Subcutaneous abdominal adipose tissue (tissue), 5 donors: ENCODE measurements at regions not wholly inside any gene's neighbourhood (a gene's known extent, or its start where the extent isn't known, plus 50 kb on each side); places are given as distances from the start of the nearest gene placed in this dataset.

Experiments
- H3K27ac ChIP-seq: one replicate; pipeline ENCODE4 v1.7.0; 2013; ENCODE audit warnings: low read depth, mild to moderate bottlenecking, inconsistent platforms, low read length, moderate library complexity
- H3K27me3 ChIP-seq, 5 donors: one replicate each; pipeline ENCODE4 v1.7.0; 2013; ENCODE audit warnings: low read length in 5 of 5, inconsistent platforms in 1 of 5; ENCODE audit not compliant: control insufficient read depth in 5 of 5, insufficient read depth in 4 of 5
- H3K36me3 ChIP-seq, 5 donors: one replicate each; pipeline ENCODE4 v1.7.0; 2013; ENCODE audit warnings: low read length in 5 of 5; ENCODE audit not compliant: control insufficient read depth in 5 of 5, insufficient read depth in 5 of 5
- H3K4me1 ChIP-seq, 5 donors: one replicate each; pipeline ENCODE4 v1.7.0; 2013; ENCODE audit warnings: low read length in 5 of 5, mild to moderate bottlenecking in 3 of 5, moderate library complexity in 1 of 5; ENCODE audit not compliant: control insufficient read depth in 5 of 5, insufficient read depth in 5 of 5
- H3K4me3 ChIP-seq, 5 donors: one replicate each; pipeline ENCODE4 v1.7.0; 2013; ENCODE audit warnings: low read length in 5 of 5, low read depth in 1 of 5
- H3K9ac ChIP-seq, 5 donors: one replicate each; pipeline ENCODE4 v1.7.0; 2013; ENCODE audit warnings: low read length in 5 of 5, mild to moderate bottlenecking in 4 of 5, moderate library complexity in 3 of 5
- H3K9me3 ChIP-seq, 5 donors: one replicate each; pipeline ENCODE4 v1.7.0; 2013; ENCODE audit warnings: low read length in 5 of 5; ENCODE audit not compliant: control insufficient read depth in 5 of 5
- donor health status: healthy.
- donor health status: healthy.
- donor health status: healthy.
- donor health status: healthy.
- donor health status: healthy.

- H3K4me1 ChIP-seq = no peaks in the 10 kb centered on the region
- H3K9me3 ChIP-seq = peaks cover 0 to 3% (median 0%) of the 10 kb centered on the region in 5 donors
- H3K27ac ChIP-seq = no peak overlapping the region
- H3K9ac ChIP-seq = no peak overlapping the region
- H3K27me3 ChIP-seq = no peaks in the 10 kb centered on the region
- H3K4me3 ChIP-seq = no peak overlapping the region
- no peaks in the 10 kb centered on the region for H3K36me3 ChIP-seq
These were observed 381.2 kb upstream of the SLITRK1 start for GRCh38 chr13:84263354-84264069.

GRCh38 chr13:84255226-84255797 lies 373.0 kb upstream of the SLITRK1 start:
- peaks cover 0 to 12% (median 5%) of the 10 kb centered on the region in 5 donors for H3K9me3 ChIP-seq
- no peak overlapping the region for H3K27ac ChIP-seq
- no peak overlapping the region for H3K4me3 ChIP-seq
- H3K27me3 ChIP-seq = no peaks in the 10 kb centered on the region
- H3K9ac ChIP-seq = no peak overlapping the region
- H3K36me3 ChIP-seq = no peaks in the 10 kb centered on the region
- H3K4me1 ChIP-seq = no peaks in the 10 kb centered on the region

GRCh38 chr13:84249463-84249862 lies 367.2 kb upstream of the SLITRK1 start:
- Histone ChIP-seq H3K4me1 (no peaks in the 10 kb centered on the region), H3K27ac (no peak overlapping the region), H3K9ac (no peak overlapping the region), H3K9me3 (peaks cover 0 to 12% (median 5%) of the 10 kb centered on the region in 5 donors), H3K4me3 (no peak overlapping the region), H3K27me3 (no peaks in the 10 kb centered on the region), H3K36me3 (no peaks in the 10 kb centered on the region)

GRCh38 chr13:84243340-84243739 lies 361.1 kb upstream of the SLITRK1 start:
- H3K9me3 ChIP-seq = peaks cover 0 to 4% (median 0%) of the 10 kb centered on the region in 5 donors
- H3K4me1 ChIP-seq = no peaks in the 10 kb centered on the region
- H3K36me3 ChIP-seq = no peaks in the 10 kb centered on the region
- H3K9ac ChIP-seq = no peak overlapping the region
- no peak overlapping the region for H3K27ac ChIP-seq
- no peaks in the 10 kb centered on the region for H3K27me3 ChIP-seq
- no peak overlapping the region for H3K4me3 ChIP-seq

GRCh38 chr13:84239032-84239431 lies 356.8 kb upstream of the SLITRK1 start:
- no peaks in the 10 kb centered on the region for H3K4me1 ChIP-seq
- H3K4me3 ChIP-seq = no peak overlapping the region
- H3K27me3 ChIP-seq = no peaks in the 10 kb centered on the region
- H3K36me3 ChIP-seq = no peaks in the 10 kb centered on the region
- H3K9ac ChIP-seq = no peak overlapping the region
- peaks cover 0 to 4% (median 0%) of the 10 kb centered on the region in 5 donors for H3K9me3 ChIP-seq
- H3K27ac ChIP-seq = no peak overlapping the region

GRCh38 chr13:84238381-84238780 lies 356.1 kb upstream of the SLITRK1 start:
- H3K4me1 ChIP-seq = no peaks in the 10 kb centered on the region
- no peak overlapping the region for H3K9ac ChIP-seq
- H3K4me3 ChIP-seq = no peak overlapping the region
- H3K27ac ChIP-seq = no peak overlapping the region
- no peaks in the 10 kb centered on the region for H3K27me3 ChIP-seq
- H3K36me3 ChIP-seq = no peaks in the 10 kb centered on the region
- peaks cover 0 to 4% (median 0%) of the 10 kb centered on the region in 5 donors for H3K9me3 ChIP-seq

- no peak overlapping the region for H3K27ac ChIP-seq
- no peak overlapping the region for H3K9ac ChIP-seq
- no peak overlapping the region for H3K4me3 ChIP-seq
- H3K27me3 ChIP-seq = no peaks in the 10 kb centered on the region
- H3K36me3 ChIP-seq = no peaks in the 10 kb centered on the region
- no peaks in the 10 kb centered on the region for H3K4me1 ChIP-seq
- peaks cover 0 to 4% (median under 1%) of the 10 kb centered on the region in 5 donors for H3K9me3 ChIP-seq
These were observed 354.9 kb upstream of the SLITRK1 start for GRCh38 chr13:84237143-84237542.

GRCh38 chr13:84234416-84234815 lies 352.1 kb upstream of the SLITRK1 start:
- Histone ChIP-seq H3K9me3 (peaks cover 0 to 2% (median 0%) of the 10 kb centered on the region in 5 donors), H3K4me1 (no peaks in the 10 kb centered on the region), H3K9ac (no peak overlapping the region), H3K4me3 (no peak overlapping the region), H3K36me3 (no peaks in the 10 kb centered on the region), H3K27me3 (no peaks in the 10 kb centered on the region), H3K27ac (no peak overlapping the region)

GRCh38 chr13:84230568-84230967 lies 348.3 kb upstream of the SLITRK1 start:
- no peaks in the 10 kb centered on the region for H3K27me3 ChIP-seq
- no peak overlapping the region for H3K9ac ChIP-seq
- H3K36me3 ChIP-seq = no peaks in the 10 kb centered on the region
- H3K4me3 ChIP-seq = no peak overlapping the region
- H3K4me1 ChIP-seq = no peaks in the 10 kb centered on the region
- H3K27ac ChIP-seq = no peak overlapping the region
- peaks cover 0 to 2% (median 0%) of the 10 kb centered on the region in 5 donors for H3K9me3 ChIP-seq

GRCh38 chr13:84211048-84211447 lies 328.8 kb upstream of the SLITRK1 start:
- Histone ChIP-seq H3K36me3 (no peaks in the 10 kb centered on the region), H3K4me1 (peaks cover 0 to 3% (median 0%) of the 10 kb centered on the region in 5 donors), H3K27me3 (no peaks in the 10 kb centered on the region), H3K27ac (no peak overlapping the region), H3K4me3 (no peak overlapping the region), H3K9ac (no peak overlapping the region), H3K9me3 (no peaks in the 10 kb centered on the region)
